Gastrocnemius medialis (tissue), 4 donors: ENCODE measurements at regions not wholly inside any gene's neighbourhood (a gene's known extent, or its start where the extent isn't known, plus 50 kb on each side); places are given as distances from the start of the nearest gene placed in this dataset.

Experiments used
- ATAC-seq, 2 donors: fragments of 150-250 bp; one replicate each; pipeline ENCODE4 v1.9.1; 2016
- DNase-seq, 2 donors: peaks; one replicate each; pipeline ENCODE4 v3.0.0-alpha.2; 2019
- H3K27ac ChIP-seq, 4 donors: fragments of 200-600 bp; sonication (generic); 1 replicate in 1 of 4; 2 replicates in 3 of 4; pipeline ENCODE4 v1.5.1; 2016 to 2018; ENCODE audit warnings: mild to moderate bottlenecking in 2 of 4, moderate library complexity in 1 of 4
- H3K27me3 ChIP-seq, 3 donors: fragments of 200-600 bp; sonication (generic) in 2 of 3; 1 replicate in 1 of 3; 2 replicates in 2 of 3; pipeline versions ENCODE4 v1.5.1 to v1.6.0; 2016 to 2019; ENCODE audit warnings: mild to moderate bottlenecking in 1 of 3, moderate library complexity in 1 of 3
- H3K36me3 ChIP-seq, 2 donors: fragments of 200-600 bp; sonication (generic) in 1 of 2; one replicate each; pipeline ENCODE4 v1.5.1; 2017 to 2018
- H3K4me1 ChIP-seq, 2 donors: fragments of 200-600 bp; sonication (generic) in 1 of 2; one replicate each; pipeline ENCODE4 v1.5.1; 2016 to 2017; ENCODE audit warnings: mild to moderate bottlenecking in 2 of 2
- H3K4me3 ChIP-seq, 4 donors: fragments of 200-600 bp; sonication (generic) in 3 of 4; 1 replicate in 1 of 4; 2 replicates in 3 of 4; pipeline ENCODE4 v1.5.1; 2016 to 2019; ENCODE audit warnings: mild to moderate bottlenecking in 2 of 4
- H3K9me3 ChIP-seq, 3 donors: fragments of 200-600 bp; sonication (generic) in 2 of 3; 1 replicate in 1 of 3; 2 replicates in 2 of 3; pipeline ENCODE4 v1.5.1; 2016 to 2019
- POLR2A ChIP-seq, 2 donors: fragments of 450-650 bp; IDR thresholded peaks; one replicate each; pipeline ENCODE4 v1.6.1; 2017; ENCODE audit warnings: antibody characterized with exemption in 2 of 2, mild to moderate bottlenecking in 2 of 2, moderate library complexity in 2 of 2
- in situ Hi-C, 4 donors: fragments of 200-750 bp; cut with MboI; loops; one replicate each; pipeline versions ENCODE4 v1.15.0 to v1.8.0; 2017; ENCODE audit warnings: low sequenced_read_pairs in 4 of 4
- intact Hi-C: fragments of 100-400 bp; cut with DNase I; formaldehyde crosslinking; loops from one replicate; pipeline ENCODE4 v1.15.1; 2023; ENCODE audit warnings: low total_unique reads
- TF ChIP-seq, protein P1 (sequence below), 5 experiments: fragments of 450-650 bp in 3 of 5; fragments of 200-600 bp in 2 of 5; sonication (generic) in 2 of 5; IDR thresholded peaks in 4 of 5; conservative IDR thresholded peaks in 1 of 5; 1 replicate in 4 of 5; 2 replicates in 1 of 5; pipeline ENCODE4 v1.5.1; 2016 to 2019; ENCODE audit warnings: antibody characterized with exemption in 5 of 5, mild to moderate bottlenecking in 3 of 5, moderate library complexity in 3 of 5

DNA sequence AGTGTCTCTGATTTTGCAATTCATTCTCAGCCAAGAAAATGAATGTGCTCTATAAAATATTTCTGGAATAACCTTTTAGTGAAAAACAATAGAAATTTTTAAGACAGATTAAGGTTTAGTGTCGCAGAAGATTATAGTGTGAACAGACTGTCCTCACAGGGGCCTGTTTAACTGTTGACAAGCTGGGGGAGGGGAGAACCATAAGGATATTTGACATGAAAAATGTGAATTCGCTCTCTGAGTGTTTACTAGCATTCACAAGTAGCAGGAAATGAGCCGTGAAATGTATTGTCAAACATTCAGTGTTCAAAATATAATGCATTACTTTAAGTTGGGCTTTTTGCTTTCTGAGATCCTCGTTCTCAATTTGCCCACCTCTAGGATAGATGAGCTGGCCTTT, 134.8 kb upstream of the TSHZ2 start:
- ATAC-seq: no peak

DNA sequence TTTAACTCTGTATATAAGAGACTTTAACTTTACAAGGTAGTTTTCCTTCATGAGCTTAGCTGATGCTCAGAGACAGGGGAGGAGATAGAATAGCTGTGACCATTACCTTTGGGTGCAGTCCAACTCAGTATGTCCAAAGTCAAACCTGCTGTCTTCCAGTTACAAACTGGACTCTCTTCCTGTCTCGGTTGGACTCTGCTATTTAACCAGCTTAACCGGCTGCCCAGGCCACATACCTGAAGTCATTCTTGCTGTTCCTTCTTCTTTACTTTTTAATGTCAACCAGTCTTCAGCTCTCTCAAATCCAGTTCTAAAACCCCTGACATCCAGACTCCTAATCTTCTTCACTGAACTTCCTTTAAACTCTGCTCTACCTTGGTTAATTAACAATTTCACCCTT, 138.3 kb upstream of the TSHZ2 start:
- H3K4me3 ChIP-seq: no peak overlapping the region
- ATAC-seq (no peak), DNase-seq (no peak)
- H3K36me3 ChIP-seq: no peaks in the 10 kb centered on the region
- H3K27me3 ChIP-seq: no peaks in the 10 kb centered on the region
- no peak overlapping the region for H3K27ac ChIP-seq
- in situ Hi-C loops (no loop called here), intact Hi-C loops (no loop called here)
- H3K9me3 ChIP-seq: no peaks in the 10 kb centered on the region
- TF ChIP-seq POLR2A (IDR thresholded peaks at IDR 0.05): no peak
- TF ChIP-seq, protein P1, sequence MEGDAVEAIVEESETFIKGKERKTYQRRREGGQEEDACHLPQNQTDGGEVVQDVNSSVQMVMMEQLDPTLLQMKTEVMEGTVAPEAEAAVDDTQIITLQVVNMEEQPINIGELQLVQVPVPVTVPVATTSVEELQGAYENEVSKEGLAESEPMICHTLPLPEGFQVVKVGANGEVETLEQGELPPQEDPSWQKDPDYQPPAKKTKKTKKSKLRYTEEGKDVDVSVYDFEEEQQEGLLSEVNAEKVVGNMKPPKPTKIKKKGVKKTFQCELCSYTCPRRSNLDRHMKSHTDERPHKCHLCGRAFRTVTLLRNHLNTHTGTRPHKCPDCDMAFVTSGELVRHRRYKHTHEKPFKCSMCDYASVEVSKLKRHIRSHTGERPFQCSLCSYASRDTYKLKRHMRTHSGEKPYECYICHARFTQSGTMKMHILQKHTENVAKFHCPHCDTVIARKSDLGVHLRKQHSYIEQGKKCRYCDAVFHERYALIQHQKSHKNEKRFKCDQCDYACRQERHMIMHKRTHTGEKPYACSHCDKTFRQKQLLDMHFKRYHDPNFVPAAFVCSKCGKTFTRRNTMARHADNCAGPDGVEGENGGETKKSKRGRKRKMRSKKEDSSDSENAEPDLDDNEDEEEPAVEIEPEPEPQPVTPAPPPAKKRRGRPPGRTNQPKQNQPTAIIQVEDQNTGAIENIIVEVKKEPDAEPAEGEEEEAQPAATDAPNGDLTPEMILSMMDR (IDR thresholded peaks at IDR 0.05 in 4 of 5, conservative IDR thresholded peaks at IDR 0.05 in 1 of 5): no peak
- no peaks in the 10 kb centered on the region for H3K4me1 ChIP-seq

More for the DNA sequence above, 134.8 kb upstream of the TSHZ2 start:
- in situ Hi-C loops (no loop called here), intact Hi-C loops (no loop called here)
- Histone ChIP-seq H3K4me3 (no peak overlapping the region), H3K36me3 (no peaks in the 10 kb centered on the region), H3K27ac (no peak overlapping the region), H3K4me1 (no peaks in the 10 kb centered on the region), H3K9me3 (no peaks in the 10 kb centered on the region), H3K27me3 (no peaks in the 10 kb centered on the region)
- TF ChIP-seq POLR2A (IDR thresholded peaks at IDR 0.05): no peak
- TF ChIP-seq, protein P1 (IDR thresholded peaks at IDR 0.05 in 4 of 5, conservative IDR thresholded peaks at IDR 0.05 in 1 of 5): no peak
- no peak for DNase-seq

DNA sequence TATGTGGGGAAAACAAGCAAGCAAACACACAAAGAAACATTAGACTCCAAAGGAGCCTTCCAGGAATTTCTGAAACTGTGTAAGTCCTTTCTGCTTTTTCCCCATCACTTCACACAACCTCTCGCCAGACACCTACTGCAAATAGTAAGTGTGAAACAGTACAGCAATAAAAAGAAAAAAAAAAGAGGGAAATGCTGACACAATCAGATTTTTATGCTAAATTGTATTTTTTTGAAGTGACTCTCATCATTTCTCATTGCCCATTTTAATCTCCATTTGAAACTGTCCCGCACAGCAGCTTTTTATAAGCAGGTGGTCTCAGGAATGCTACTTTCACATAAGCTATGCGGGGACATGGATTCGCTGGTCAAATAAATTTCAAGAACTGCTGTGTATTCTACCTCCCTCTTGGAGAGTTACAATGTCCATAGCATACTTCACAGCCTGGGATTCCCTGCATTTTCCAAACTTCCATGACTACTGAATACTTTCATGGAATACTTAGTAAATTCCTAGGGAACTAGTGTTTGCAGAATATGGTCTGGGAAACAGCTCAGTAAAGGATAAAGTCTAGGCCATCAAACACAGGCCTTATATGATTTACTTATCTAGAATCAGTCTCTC, 139.9 kb upstream of the TSHZ2 start:
- H3K4me1 ChIP-seq: no peaks in the 10 kb centered on the region
- H3K27ac ChIP-seq: no peak overlapping the region
- ATAC-seq (no peak), DNase-seq (no peak)
- intact Hi-C loops (no loop called here), in situ Hi-C loops (no loop called here)
- TF ChIP-seq, protein P1 (IDR thresholded peaks at IDR 0.05 in 4 of 5, conservative IDR thresholded peaks at IDR 0.05 in 1 of 5): no peak
- TF ChIP-seq POLR2A (IDR thresholded peaks at IDR 0.05): no peak
- no peaks in the 10 kb centered on the region for H3K36me3 ChIP-seq
- H3K9me3 ChIP-seq: no peaks in the 10 kb centered on the region
- H3K27me3 ChIP-seq: no peaks in the 10 kb centered on the region
- H3K4me3 ChIP-seq: no peak overlapping the region

DNA sequence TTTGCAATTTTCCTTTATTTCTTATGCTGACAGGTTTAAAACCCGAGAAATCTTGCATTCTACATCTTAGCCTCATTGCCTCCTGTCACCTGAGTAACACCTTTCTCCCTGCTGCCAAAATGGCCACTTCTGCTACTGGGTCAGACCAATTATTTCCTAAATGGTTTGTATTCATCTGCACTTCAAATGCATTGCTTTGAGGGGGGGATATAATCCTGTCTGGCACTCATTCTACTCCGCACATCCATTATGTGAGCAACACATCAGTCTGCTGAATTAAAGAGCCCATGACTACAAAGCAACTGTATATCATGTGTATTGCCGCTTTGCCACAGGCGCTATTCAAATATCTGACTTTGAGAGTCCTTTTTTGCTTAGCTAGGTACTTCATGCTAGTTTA, 141.6 kb upstream of the TSHZ2 start:
- H3K27me3 ChIP-seq: no peaks in the 10 kb centered on the region
- ATAC-seq (no peak), DNase-seq (no peak)
- no peaks in the 10 kb centered on the region for H3K9me3 ChIP-seq
- no peaks in the 10 kb centered on the region for H3K36me3 ChIP-seq
- H3K27ac ChIP-seq: no peak overlapping the region
- in situ Hi-C loops (no loop called here), intact Hi-C loops (no loop called here)
- no peak overlapping the region for H3K4me3 ChIP-seq
- TF ChIP-seq POLR2A (IDR thresholded peaks at IDR 0.05): no peak
- TF ChIP-seq, protein P1 (IDR thresholded peaks at IDR 0.05 in 4 of 5, conservative IDR thresholded peaks at IDR 0.05 in 1 of 5): no peak
- no peaks in the 10 kb centered on the region for H3K4me1 ChIP-seq

DNA sequence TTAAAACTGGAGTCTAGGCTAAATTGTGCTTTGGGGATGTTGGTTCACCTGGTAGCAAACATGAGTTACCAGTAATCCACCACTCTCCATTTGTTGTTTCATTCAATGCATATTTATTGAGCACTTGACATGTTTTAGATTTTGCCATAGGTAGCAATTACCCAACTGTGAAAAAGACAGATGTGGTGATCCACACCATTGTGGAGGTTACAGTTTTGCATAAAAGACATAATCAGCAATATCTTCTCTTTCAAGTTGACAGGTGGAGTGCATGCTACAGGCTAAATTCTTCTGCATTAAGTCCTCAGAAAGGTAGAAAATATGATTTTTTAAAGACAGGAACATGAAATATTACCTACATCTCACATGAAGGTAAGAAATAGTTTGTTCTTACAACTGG, 143.0 kb upstream of the TSHZ2 start:
- no peak for TF ChIP-seq POLR2A (IDR thresholded peaks at IDR 0.05)
- TF ChIP-seq, protein P1 (IDR thresholded peaks at IDR 0.05 in 4 of 5, conservative IDR thresholded peaks at IDR 0.05 in 1 of 5): no peak
- Histone ChIP-seq H3K36me3 (no peaks in the 10 kb centered on the region), H3K9me3 (no peaks in the 10 kb centered on the region), H3K27ac (no peak overlapping the region), H3K27me3 (no peaks in the 10 kb centered on the region), H3K4me3 (no peak overlapping the region), H3K4me1 (no peaks in the 10 kb centered on the region)
- ATAC-seq (no peak), DNase-seq (no peak)
- in situ Hi-C loops (no loop called here), intact Hi-C loops (no loop called here)
